ENCODE measurements at regions not wholly inside any gene's neighbourhood (a gene's known extent, or its start where the extent isn't known, plus 50 kb on each side); places are given as distances from the start of the nearest gene placed in this dataset.

DNA sequence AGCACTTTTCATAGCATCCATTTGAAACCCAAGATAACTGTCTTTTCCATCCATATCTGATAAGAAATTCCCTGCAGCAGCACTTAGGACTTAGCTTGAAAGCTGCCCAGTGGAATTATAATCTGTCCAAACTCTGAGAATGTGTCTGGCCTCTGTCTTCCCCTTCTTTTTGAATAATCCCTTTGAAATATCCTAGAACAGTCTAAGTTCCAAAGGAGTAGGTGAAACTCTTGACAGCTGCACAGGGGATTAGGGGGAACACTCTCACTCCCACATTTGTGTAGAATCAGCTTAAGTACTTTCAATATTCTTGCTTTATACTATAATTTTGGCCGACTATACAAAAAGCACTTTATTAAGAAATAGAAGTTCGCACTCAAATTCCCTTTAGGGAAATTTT lies 157.7 kb downstream of the PAPSS1 start:
- no peak overlapping the region for H3K27ac ChIP-seq (ENCODE audit: low read length)
- WGBS (ENCODE audit: insufficient coverage, low lambda C conversion rate), result 100% methylated on average over 2 of the region's 2 CpGs

DNA sequence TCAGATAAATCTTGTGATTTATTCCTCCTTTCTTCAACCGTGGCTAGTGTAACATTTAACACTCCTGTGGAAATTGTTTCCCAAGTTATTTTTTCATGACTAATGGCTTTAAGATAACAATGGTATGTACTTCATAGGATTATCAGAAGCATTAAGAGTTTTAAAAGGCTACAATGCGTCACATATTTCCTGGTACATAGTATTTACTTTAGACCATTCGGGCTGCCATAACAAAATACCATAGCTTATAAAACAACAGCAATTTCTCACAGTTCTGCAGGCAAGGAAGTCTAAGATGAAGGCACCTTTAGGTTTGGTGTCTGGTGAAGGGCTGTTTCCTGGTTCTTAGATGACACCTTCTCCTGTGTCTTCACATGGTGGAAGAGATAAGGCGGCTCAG lies 158.6 kb downstream of the PAPSS1 start:
- Histone ChIP-seq H3K9me3 (ENCODE audit: control insufficient read depth, low read depth, low read length) (no peaks in the 10 kb centered on the region), H3K4me1 (ENCODE audit: control insufficient read depth, insufficient read depth, low read length) (no peaks in the 10 kb centered on the region), H3K27me3 (ENCODE audit: control insufficient read depth, insufficient read depth, low read length) (no peaks in the 10 kb centered on the region), H3K36me3 (ENCODE audit: control insufficient read depth, insufficient read depth, low read length) (no peaks in the 10 kb centered on the region), H3K4me3 (ENCODE audit: low read length) (no peak overlapping the region), H3K27ac (ENCODE audit: low read length) (no peak overlapping the region)
- DNase-seq, result no peak
- WGBS (ENCODE audit: insufficient coverage, low lambda C conversion rate), result 67% methylated on average over 1 of the region's 4 CpGs

More for the DNA sequence above, 157.7 kb downstream of the PAPSS1 start:
- no peak for DNase-seq
- H3K4me3 ChIP-seq (ENCODE audit: low read length), result no peak overlapping the region
- no peaks in the 10 kb centered on the region for H3K27me3 ChIP-seq (ENCODE audit: control insufficient read depth, insufficient read depth, low read length)
- no peaks in the 10 kb centered on the region for H3K4me1 ChIP-seq (ENCODE audit: control insufficient read depth, insufficient read depth, low read length)
- no peaks in the 10 kb centered on the region for H3K9me3 ChIP-seq (ENCODE audit: control insufficient read depth, low read depth, low read length)
- H3K36me3 ChIP-seq (ENCODE audit: control insufficient read depth, insufficient read depth, low read length), result no peaks in the 10 kb centered on the region

DNA sequence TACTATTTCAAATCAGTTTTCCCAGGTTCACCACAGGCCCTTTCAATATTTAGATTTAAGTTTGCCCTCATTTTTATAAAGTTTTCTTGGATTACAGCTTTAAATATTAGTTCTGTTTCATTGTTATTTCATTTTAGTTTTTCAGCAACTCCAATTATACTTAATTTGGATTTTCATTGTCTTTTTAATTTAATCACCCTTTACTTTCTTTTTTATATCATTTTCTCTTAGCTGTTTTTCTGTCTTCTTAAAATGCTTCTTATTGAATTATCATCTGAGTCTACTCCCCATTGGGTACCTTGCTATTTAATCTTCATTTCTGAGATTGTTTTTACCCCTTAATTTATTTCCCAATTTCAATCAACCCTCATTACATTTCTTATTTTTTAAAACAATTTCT lies 160.4 kb downstream of the PAPSS1 start:
- DNase-seq, result no peak
- no peaks in the 10 kb centered on the region for H3K4me1 ChIP-seq (ENCODE audit: control insufficient read depth, insufficient read depth, low read length)
- H3K36me3 ChIP-seq (ENCODE audit: control insufficient read depth, insufficient read depth, low read length), result no peaks in the 10 kb centered on the region
- H3K27ac ChIP-seq (ENCODE audit: low read length), result no peak overlapping the region
- H3K4me3 ChIP-seq (ENCODE audit: low read length), result no peak overlapping the region
- H3K9me3 ChIP-seq (ENCODE audit: control insufficient read depth, low read depth, low read length), result no peaks in the 10 kb centered on the region
- no peaks in the 10 kb centered on the region for H3K27me3 ChIP-seq (ENCODE audit: control insufficient read depth, insufficient read depth, low read length)

DNA sequence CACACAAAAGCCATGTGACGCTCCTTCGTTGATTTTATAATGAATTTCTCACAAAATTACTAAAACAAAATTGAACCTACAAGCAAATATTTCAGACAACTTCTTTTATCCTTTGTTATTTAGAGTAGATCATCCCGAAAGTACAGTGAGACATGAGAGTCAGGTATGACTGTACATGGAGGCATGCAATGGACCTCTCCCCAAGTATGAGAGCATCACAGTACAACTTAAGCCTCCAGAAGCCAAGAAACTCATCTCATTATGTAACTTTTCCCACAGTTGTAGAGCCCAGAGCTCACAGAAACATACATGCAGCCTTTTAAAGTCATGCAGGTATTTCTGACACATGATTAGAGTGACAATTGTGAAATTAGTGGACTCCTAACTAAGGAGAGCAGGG lies 167.7 kb downstream of the PAPSS1 start:
- Histone ChIP-seq H3K27me3 (ENCODE audit: control insufficient read depth, insufficient read depth, low read length) (no peaks in the 10 kb centered on the region), H3K9me3 (ENCODE audit: control insufficient read depth, low read depth, low read length) (no peaks in the 10 kb centered on the region), H3K4me1 (ENCODE audit: control insufficient read depth, insufficient read depth, low read length) (no peaks in the 10 kb centered on the region), H3K4me3 (ENCODE audit: low read length) (no peak overlapping the region), H3K27ac (ENCODE audit: low read length) (no peak overlapping the region), H3K36me3 (ENCODE audit: control insufficient read depth, insufficient read depth, low read length) (no peaks in the 10 kb centered on the region)
- 91% methylated on average over 2 of the region's 3 CpGs for WGBS (ENCODE audit: insufficient coverage, low lambda C conversion rate)
- DNase-seq, result no peak

DNA sequence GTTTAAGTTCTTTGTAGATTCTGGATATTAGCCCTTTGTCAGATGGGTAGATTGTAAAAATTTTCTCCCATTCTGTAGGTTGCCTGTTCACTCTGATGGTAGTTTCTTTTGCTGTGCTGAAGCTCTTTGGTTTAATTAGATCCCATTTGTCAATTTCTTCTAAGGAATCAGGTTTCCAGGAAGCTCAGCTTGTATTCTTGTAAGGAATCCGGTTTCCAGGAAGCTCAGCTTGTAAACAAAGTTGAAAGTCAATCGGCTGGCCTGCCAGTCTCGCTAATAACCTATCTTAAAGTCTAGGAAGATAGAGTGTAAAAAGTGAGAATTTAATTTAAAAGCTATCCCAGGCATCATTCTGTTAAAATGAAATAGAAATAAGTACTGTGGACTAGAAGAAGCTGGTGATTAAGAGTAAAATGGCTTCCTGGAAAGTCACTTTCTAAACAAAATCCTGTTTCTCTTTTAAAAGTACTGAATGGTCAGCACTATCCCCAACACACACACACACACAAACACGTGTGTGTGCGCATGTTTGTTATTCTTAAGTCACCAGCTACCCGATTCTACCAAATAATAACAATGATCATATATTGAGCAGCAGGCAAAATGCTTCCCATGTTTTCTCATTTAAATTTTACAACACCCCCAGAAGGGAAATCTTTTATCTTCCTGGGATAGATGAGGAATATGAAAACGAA lies 171.7 kb downstream of the PAPSS1 start:
- no peak overlapping the region for H3K27ac ChIP-seq (ENCODE audit: low read length)
- no peaks in the 10 kb centered on the region for H3K36me3 ChIP-seq (ENCODE audit: control insufficient read depth, insufficient read depth, low read length)
- H3K4me1 ChIP-seq (ENCODE audit: control insufficient read depth, insufficient read depth, low read length), result no peaks in the 10 kb centered on the region
- no peak for DNase-seq
- no CpG with 5 or more reads among the region's 7 CpGs for WGBS (ENCODE audit: insufficient coverage, low lambda C conversion rate)
- no peaks in the 10 kb centered on the region for H3K27me3 ChIP-seq (ENCODE audit: control insufficient read depth, insufficient read depth, low read length)
- no peaks in the 10 kb centered on the region for H3K9me3 ChIP-seq (ENCODE audit: control insufficient read depth, low read depth, low read length)
- no peak overlapping the region for H3K4me3 ChIP-seq (ENCODE audit: low read length)

DNA sequence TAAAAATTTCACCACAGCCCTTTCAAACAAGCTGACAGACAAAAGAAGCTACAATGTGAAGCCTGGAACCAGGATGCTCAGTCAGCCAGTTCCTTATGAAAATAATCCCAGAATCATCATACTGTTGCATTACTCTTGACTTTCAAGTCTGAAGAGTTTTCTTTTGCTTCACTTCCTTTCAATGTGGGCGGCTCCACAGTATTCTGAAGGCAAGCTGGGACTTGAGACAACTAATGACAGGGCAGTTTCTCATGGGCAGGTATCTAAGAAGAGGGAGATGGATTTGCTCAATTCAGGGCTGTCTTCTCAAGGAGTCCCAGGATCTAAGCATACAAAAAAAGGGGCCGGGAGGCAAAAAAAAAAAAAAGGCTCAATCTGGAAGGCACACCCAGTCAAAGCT lies 173.4 kb downstream of the PAPSS1 start:
- no peaks in the 10 kb centered on the region for H3K36me3 ChIP-seq (ENCODE audit: control insufficient read depth, insufficient read depth, low read length)
- H3K4me1 ChIP-seq (ENCODE audit: control insufficient read depth, insufficient read depth, low read length), result no peaks in the 10 kb centered on the region
- no peak overlapping the region for H3K4me3 ChIP-seq (ENCODE audit: low read length)
- H3K9me3 ChIP-seq (ENCODE audit: control insufficient read depth, low read depth, low read length), result no peaks in the 10 kb centered on the region
- no peak overlapping the region for H3K27ac ChIP-seq (ENCODE audit: low read length)
- H3K27me3 ChIP-seq (ENCODE audit: control insufficient read depth, insufficient read depth, low read length), result no peaks in the 10 kb centered on the region
- DNase-seq, result no peak
- WGBS (ENCODE audit: insufficient coverage, low lambda C conversion rate), result 40% methylated on average over 1 of the region's 2 CpGs

DNA sequence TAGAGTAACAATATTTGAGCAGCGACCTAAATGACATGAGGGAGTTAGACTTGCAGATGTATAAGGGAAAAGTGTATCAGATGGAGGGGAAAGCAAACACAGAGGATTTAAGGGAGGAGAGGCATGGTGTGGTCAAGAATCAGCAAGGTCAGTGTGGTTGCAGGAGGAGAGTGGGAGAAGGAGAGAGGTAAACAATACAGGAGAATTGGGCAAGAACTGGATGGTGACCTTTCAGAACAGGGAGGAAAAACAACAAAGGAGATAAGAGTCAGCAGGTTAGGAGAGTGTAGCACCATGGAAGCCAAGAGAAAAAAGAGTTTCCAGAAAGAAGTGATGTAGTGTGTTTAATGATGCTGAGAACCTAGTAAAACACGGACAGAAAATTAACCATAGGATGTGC lies 178.5 kb downstream of the PAPSS1 start:
- Histone ChIP-seq H3K36me3 (ENCODE audit: control insufficient read depth, insufficient read depth, low read length) (no peaks in the 10 kb centered on the region), H3K4me3 (ENCODE audit: low read length) (no peak overlapping the region), H3K4me1 (ENCODE audit: control insufficient read depth, insufficient read depth, low read length) (no peaks in the 10 kb centered on the region), H3K27ac (ENCODE audit: low read length) (no peak overlapping the region), H3K9me3 (ENCODE audit: control insufficient read depth, low read depth, low read length) (no peaks in the 10 kb centered on the region), H3K27me3 (ENCODE audit: control insufficient read depth, insufficient read depth, low read length) (no peaks in the 10 kb centered on the region)
- DNase-seq, result no peak
- 100% methylated on average over 1 of the region's 2 CpGs for WGBS (ENCODE audit: insufficient coverage, low lambda C conversion rate)

DNA sequence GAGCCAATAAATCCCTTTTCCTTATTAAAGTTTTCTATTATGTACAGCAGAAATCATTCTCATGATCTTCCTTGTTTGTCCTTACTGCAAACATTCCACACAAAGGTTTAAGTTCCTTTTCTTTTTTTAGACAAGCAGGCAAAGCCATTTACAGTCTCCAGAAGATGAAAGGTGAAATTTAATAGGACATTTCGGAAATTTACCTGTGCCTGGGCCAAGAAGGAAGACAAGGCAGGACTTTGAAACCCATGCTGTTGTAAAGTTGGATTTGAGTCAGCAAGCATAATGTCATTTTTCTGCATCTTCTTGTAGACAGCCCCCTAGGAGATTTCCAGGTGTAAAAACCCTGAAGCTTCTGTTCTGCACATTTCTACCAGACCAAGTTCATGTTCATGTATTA lies 188.1 kb downstream of the PAPSS1 start:
- WGBS (ENCODE audit: insufficient coverage, low lambda C conversion rate), result no CpG with 5 or more reads among the region's 1 CpG
- Histone ChIP-seq H3K4me1 (ENCODE audit: control insufficient read depth, insufficient read depth, low read length) (no peaks in the 10 kb centered on the region), H3K4me3 (ENCODE audit: low read length) (no peak overlapping the region), H3K27me3 (ENCODE audit: control insufficient read depth, insufficient read depth, low read length) (no peaks in the 10 kb centered on the region), H3K9me3 (ENCODE audit: control insufficient read depth, low read depth, low read length) (no peaks in the 10 kb centered on the region), H3K27ac (ENCODE audit: low read length) (no peak overlapping the region), H3K36me3 (ENCODE audit: control insufficient read depth, insufficient read depth, low read length) (no peaks in the 10 kb centered on the region)
- DNase-seq, result no peak

DNA sequence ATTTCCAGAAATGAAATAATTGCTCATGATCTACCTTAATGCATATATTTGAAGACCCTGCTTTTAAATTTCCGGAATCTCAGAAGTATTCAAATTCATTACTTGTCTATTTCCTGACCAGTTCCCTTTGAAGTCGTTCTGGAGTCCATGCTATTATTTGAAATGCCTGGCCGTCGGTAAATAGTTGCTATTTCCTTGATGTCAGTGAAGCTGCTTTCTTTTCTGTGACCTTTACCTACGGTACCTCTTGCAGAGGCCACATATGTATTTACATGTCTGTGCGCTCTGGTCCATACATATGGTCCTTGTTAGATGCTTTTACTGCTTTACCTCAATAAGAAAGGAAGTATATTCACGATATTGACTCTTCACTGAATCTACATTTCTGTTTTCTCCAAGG lies 199.7 kb downstream of the PAPSS1 start:
- no peak for DNase-seq
- Histone ChIP-seq H3K4me3 (ENCODE audit: low read length) (no peak overlapping the region), H3K27ac (ENCODE audit: low read length) (no peak overlapping the region), H3K9me3 (ENCODE audit: control insufficient read depth, low read depth, low read length) (no peaks in the 10 kb centered on the region), H3K4me1 (ENCODE audit: control insufficient read depth, insufficient read depth, low read length) (no peaks in the 10 kb centered on the region), H3K36me3 (ENCODE audit: control insufficient read depth, insufficient read depth, low read length) (no peaks in the 10 kb centered on the region), H3K27me3 (ENCODE audit: control insufficient read depth, insufficient read depth, low read length) (no peaks in the 10 kb centered on the region)
- WGBS (ENCODE audit: insufficient coverage, low lambda C conversion rate), result 100% methylated on average over 3 of the region's 7 CpGs

DNA sequence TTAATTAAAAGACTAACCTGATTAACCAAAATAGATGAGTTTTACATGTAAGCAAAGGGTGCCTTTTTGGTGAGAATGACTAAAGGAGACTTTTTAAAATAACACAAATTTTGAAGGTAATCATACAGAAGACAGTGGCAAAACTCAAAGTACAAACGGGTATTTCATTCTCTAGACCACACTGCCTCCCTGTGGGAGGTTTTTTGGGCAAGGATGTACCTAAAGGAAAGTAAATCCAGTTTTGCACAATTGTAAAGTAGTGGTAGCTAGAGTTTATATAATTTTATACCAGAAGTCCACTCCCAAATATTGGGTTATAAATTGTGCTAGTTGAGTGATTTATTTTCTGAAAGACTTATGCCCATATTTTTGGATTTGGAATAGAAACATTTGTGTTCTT lies 201.0 kb downstream of the PAPSS1 start:
- Histone ChIP-seq H3K4me1 (ENCODE audit: control insufficient read depth, insufficient read depth, low read length) (no peaks in the 10 kb centered on the region), H3K4me3 (ENCODE audit: low read length) (no peak overlapping the region), H3K36me3 (ENCODE audit: control insufficient read depth, insufficient read depth, low read length) (no peaks in the 10 kb centered on the region), H3K9me3 (ENCODE audit: control insufficient read depth, low read depth, low read length) (no peaks in the 10 kb centered on the region), H3K27ac (ENCODE audit: low read length) (no peak overlapping the region), H3K27me3 (ENCODE audit: control insufficient read depth, insufficient read depth, low read length) (no peaks in the 10 kb centered on the region)
- no peak for DNase-seq
- WGBS (ENCODE audit: insufficient coverage, low lambda C conversion rate), result 57% methylated on average over 1 of the region's 1 CpG

DNA sequence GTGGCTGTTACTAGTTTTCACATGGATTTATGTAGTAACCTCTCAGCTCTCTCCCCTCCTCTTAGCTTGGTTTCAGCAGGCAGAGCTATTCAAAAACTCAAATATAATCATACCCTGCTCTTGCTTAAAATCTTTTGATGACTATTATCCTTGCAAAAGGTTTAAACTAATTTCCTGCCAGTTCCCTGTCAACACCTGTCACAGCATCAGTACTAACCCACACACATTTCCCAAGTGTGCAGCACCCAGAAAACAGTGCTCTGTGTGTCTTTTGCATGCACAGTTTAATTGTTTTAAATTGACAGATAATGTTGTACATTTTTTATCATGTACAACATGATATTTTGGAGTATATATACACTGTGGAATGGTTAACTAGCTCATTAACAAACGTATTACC lies 202.0 kb downstream of the PAPSS1 start:
- DNase-seq, result no peak
- Histone ChIP-seq H3K27me3 (ENCODE audit: control insufficient read depth, insufficient read depth, low read length) (no peaks in the 10 kb centered on the region), H3K9me3 (ENCODE audit: control insufficient read depth, low read depth, low read length) (no peaks in the 10 kb centered on the region), H3K4me1 (ENCODE audit: control insufficient read depth, insufficient read depth, low read length) (no peaks in the 10 kb centered on the region), H3K27ac (ENCODE audit: low read length) (no peak overlapping the region), H3K4me3 (ENCODE audit: low read length) (no peak overlapping the region), H3K36me3 (ENCODE audit: control insufficient read depth, insufficient read depth, low read length) (no peaks in the 10 kb centered on the region)
- 67% methylated on average over 1 of the region's 1 CpG for WGBS (ENCODE audit: insufficient coverage, low lambda C conversion rate)

Data from large intestine (tissue), 3 donors.